SU-DHL-6 (cell line): ENCODE measurements at regions not wholly inside any gene's neighbourhood (a gene's known extent, or its start where the extent isn't known, plus 50 kb on each side); places are given as distances from the start of the nearest gene placed in this dataset.

Source experiments
- H2AFZ ChIP-seq: fragments of 200-600 bp; sonication (generic); 2 replicates; pipeline ENCODE4 v1.6.1; 2014; ENCODE audit warnings: low read depth, mild to moderate bottlenecking, moderate library complexity, mixed read lengths, antibody characterized with exemption, low read length; ENCODE audit not compliant: severe bottlenecking
- H3F3A ChIP-seq: fragments of 200-600 bp; shearing (Covaris generic); 2 replicates; pipeline ENCODE4 v1.6.0; 2016; ENCODE audit warnings: antibody characterized with exemption, mild to moderate bottlenecking; ENCODE audit not compliant: insufficient read depth
- H3K27ac ChIP-seq: fragments of 200-600 bp; sonication (generic); 2 replicates; pipeline ENCODE4 v1.5.1; 2016; ENCODE audit warnings: low read depth, mild to moderate bottlenecking, low read length, moderate library complexity, mixed read lengths
- H3K27me3 ChIP-seq: fragments of 200-600 bp; sonication (generic), shearing (Covaris generic); 2 replicates; pipeline ENCODE4 v1.6.0; 2014; ENCODE audit warnings: mild to moderate bottlenecking, low read length
- H3K36me3 ChIP-seq: fragments of 200-600 bp; sonication (generic); 2 replicates; pipeline ENCODE4 v1.6.1; 2014; ENCODE audit warnings: mild to moderate bottlenecking, low read length, mixed read lengths
- H3K4me2 ChIP-seq: fragments of 300-600, 200-600 bp; shearing (Covaris generic), sonication (generic); 2 replicates; pipeline ENCODE4 v1.6.0; 2014; ENCODE audit warnings: low read length, low read depth, mild to moderate bottlenecking; ENCODE audit not compliant: poor library complexity, severe bottlenecking
- H3K4me3 ChIP-seq: fragments of 200-600 bp; sonication (generic); 2 replicates; pipeline ENCODE4 v1.5.1; 2014; ENCODE audit warnings: antibody characterized with exemption, low read length, mild to moderate bottlenecking, mixed read lengths; ENCODE audit not compliant: insufficient read depth, poor library complexity, severe bottlenecking
- H3K79me2 ChIP-seq: fragments of 200-600 bp; sonication (generic); 2 replicates; pipeline ENCODE4 v1.6.1; 2014; ENCODE audit warnings: mild to moderate bottlenecking, low read length, moderate library complexity; ENCODE audit not compliant: insufficient read depth
- H3K9ac ChIP-seq: fragments of 200-600 bp; sonication (generic); 2 replicates; pipeline ENCODE4 v1.7.0; 2014; ENCODE audit warnings: mild to moderate bottlenecking, low read length
- H3K9me2 ChIP-seq: fragments of 200-600 bp; sonication (generic); replicated peaks from 2 replicates; pipeline ENCODE4 v1.6.1; 2014; ENCODE audit warnings: low read length; ENCODE audit not compliant: insufficient read depth
- H3K9me3 ChIP-seq: fragments of 200-600 bp; sonication (generic); 2 replicates; pipeline ENCODE4 v1.6.1; 2014; ENCODE audit warnings: low read length, mixed read lengths; ENCODE audit not compliant: insufficient read depth
- H4K20me1 ChIP-seq: fragments of 200-600 bp; sonication (generic); 2 replicates; pipeline ENCODE4 v1.6.1; 2014; ENCODE audit warnings: low read depth, mild to moderate bottlenecking, antibody characterized with exemption, low read length, moderate library complexity, mixed read lengths
- EZH2phosphoT487 ChIP-seq: fragments of 200-600 bp; sonication (generic), shearing (Covaris generic); conservative IDR thresholded peaks from 2 replicates; pipeline ENCODE4 v1.6.1; 2018; ENCODE audit warnings: mild to moderate bottlenecking, antibody characterized with exemption, low read length, moderate library complexity, mixed read lengths
- TF ChIP-seq, protein P1 (sequence below): fragments of 200-600 bp; sonication (generic); IDR thresholded peaks from one replicate; pipeline ENCODE4 v1.5.1; 2017; ENCODE audit warnings: antibody characterized with exemption, mild to moderate bottlenecking, low read length, moderate library complexity; ENCODE audit not compliant: insufficient read depth, poor library complexity, severe bottlenecking

- Histone ChIP-seq H3K27ac (no peak overlapping the region), H3K9me2 (no peaks in the 10 kb centered on the region), H3F3A (no peaks in the 10 kb centered on the region), H3K36me3 (no peaks in the 10 kb centered on the region), H4K20me1 (no peaks in the 10 kb centered on the region), H3K27me3 (no peaks in the 10 kb centered on the region), H3K9me3 (no peaks in the 10 kb centered on the region), H2AFZ (no peak overlapping the region), H3K79me2 (no peaks in the 10 kb centered on the region), H3K4me2 (no peak overlapping the region), H3K4me3 (no peak overlapping the region), H3K9ac (no peak overlapping the region)
- TF ChIP-seq, protein P1, sequence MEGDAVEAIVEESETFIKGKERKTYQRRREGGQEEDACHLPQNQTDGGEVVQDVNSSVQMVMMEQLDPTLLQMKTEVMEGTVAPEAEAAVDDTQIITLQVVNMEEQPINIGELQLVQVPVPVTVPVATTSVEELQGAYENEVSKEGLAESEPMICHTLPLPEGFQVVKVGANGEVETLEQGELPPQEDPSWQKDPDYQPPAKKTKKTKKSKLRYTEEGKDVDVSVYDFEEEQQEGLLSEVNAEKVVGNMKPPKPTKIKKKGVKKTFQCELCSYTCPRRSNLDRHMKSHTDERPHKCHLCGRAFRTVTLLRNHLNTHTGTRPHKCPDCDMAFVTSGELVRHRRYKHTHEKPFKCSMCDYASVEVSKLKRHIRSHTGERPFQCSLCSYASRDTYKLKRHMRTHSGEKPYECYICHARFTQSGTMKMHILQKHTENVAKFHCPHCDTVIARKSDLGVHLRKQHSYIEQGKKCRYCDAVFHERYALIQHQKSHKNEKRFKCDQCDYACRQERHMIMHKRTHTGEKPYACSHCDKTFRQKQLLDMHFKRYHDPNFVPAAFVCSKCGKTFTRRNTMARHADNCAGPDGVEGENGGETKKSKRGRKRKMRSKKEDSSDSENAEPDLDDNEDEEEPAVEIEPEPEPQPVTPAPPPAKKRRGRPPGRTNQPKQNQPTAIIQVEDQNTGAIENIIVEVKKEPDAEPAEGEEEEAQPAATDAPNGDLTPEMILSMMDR, result no peak
- TF ChIP-seq EZH2phosphoT487, result no peak
Observed at GRCh38 chr13:52950436-52950956, 78.1 kb upstream of the OLFM4 start.

GRCh38 chr13:52949742-52950141 lies 78.9 kb upstream of the OLFM4 start:
- Histone ChIP-seq H3K9me2 (no peaks in the 10 kb centered on the region), H3K27ac (no peak overlapping the region), H3K79me2 (no peaks in the 10 kb centered on the region), H3K4me3 (no peak overlapping the region), H3K9ac (no peak overlapping the region), H3F3A (no peaks in the 10 kb centered on the region), H3K4me2 (no peak overlapping the region), H2AFZ (no peak overlapping the region), H3K9me3 (no peaks in the 10 kb centered on the region), H3K36me3 (no peaks in the 10 kb centered on the region), H4K20me1 (no peaks in the 10 kb centered on the region), H3K27me3 (no peaks in the 10 kb centered on the region)
- TF ChIP-seq, protein P1, result no peak
- TF ChIP-seq EZH2phosphoT487, result no peak

DNA sequence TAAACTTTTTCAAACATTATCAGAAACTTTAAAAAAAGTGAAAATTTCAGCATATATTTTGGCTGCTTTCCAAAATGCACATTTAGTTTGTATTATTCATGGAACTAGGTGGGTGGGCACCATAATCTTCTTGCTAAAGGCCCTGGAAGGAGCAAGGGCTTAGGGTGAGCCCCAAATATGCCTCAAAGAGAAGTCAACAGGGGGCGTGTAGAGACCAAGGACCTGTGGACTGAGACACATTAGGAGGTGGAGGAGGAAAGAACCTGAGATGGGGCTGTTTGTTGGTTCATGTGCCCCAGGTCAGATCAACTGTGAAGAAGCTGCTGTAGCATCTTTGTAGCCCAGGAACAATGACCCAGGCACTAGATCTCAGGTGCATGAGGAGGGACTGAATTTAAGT lies 79.6 kb upstream of the OLFM4 start:
- Histone ChIP-seq H3K27me3 (no peaks in the 10 kb centered on the region), H3K4me3 (no peak overlapping the region), H2AFZ (no peak overlapping the region), H3K36me3 (no peaks in the 10 kb centered on the region), H4K20me1 (no peaks in the 10 kb centered on the region), H3F3A (no peaks in the 10 kb centered on the region), H3K9ac (no peak overlapping the region), H3K9me2 (no peaks in the 10 kb centered on the region), H3K4me2 (no peak overlapping the region), H3K9me3 (no peaks in the 10 kb centered on the region), H3K27ac (no peak overlapping the region), H3K79me2 (no peaks in the 10 kb centered on the region)
- TF ChIP-seq EZH2phosphoT487, result no peak
- TF ChIP-seq, protein P1, result no peak
